ENCODE measurements at regions not wholly inside any gene's neighbourhood (a gene's known extent, or its start where the extent isn't known, plus 50 kb on each side); places are given as distances from the start of the nearest gene placed in this dataset.
"Not testable (repeated sequence)": the region's sequence is repeated elsewhere in the genome, so short reads cannot be mapped to it uniquely, and the experiment has no call there.

GRCh38 chr2:56015711-56016115 lies 92.1 kb upstream of the EFEMP1 start:
- in situ Hi-C loops (cut with HindIII; ENCODE audit: low pct_ligation_motif_present, low pct_unique_long_range_greater_than_20kb, low sequenced_read_pairs): no loop called here
- DNase-seq: no peak

- in situ Hi-C loops (cut with HindIII; ENCODE audit: low pct_ligation_motif_present, low pct_unique_long_range_greater_than_20kb, low sequenced_read_pairs): no loop called here
- no peak for DNase-seq
Measured at GRCh38 chr2:56017784-56018183, 94.2 kb upstream of the EFEMP1 start.

- in situ Hi-C loops (cut with HindIII; ENCODE audit: low pct_ligation_motif_present, low pct_unique_long_range_greater_than_20kb, low sequenced_read_pairs): no loop called here
- DNase-seq: no peak
Measured at GRCh38 chr2:56018267-56018666, 94.7 kb upstream of the EFEMP1 start.

GRCh38 chr2:56021136-56021474 lies 97.5 kb upstream of the EFEMP1 start:
- in situ Hi-C loops (cut with HindIII; ENCODE audit: low pct_ligation_motif_present, low pct_unique_long_range_greater_than_20kb, low sequenced_read_pairs): no loop called here

GRCh38 chr2:56021579-56021978 lies 98.0 kb upstream of the EFEMP1 start:
- no peak for DNase-seq
- in situ Hi-C loops (cut with HindIII; ENCODE audit: low pct_ligation_motif_present, low pct_unique_long_range_greater_than_20kb, low sequenced_read_pairs): no loop called here

More at GRCh38 chr2:56021136-56021474, 97.5 kb upstream of the EFEMP1 start:
- no peak for DNase-seq

GRCh38 chr2:56025469-56026193 lies 102.0 kb upstream of the EFEMP1 start:
- no peak for DNase-seq
- in situ Hi-C loops (cut with HindIII; ENCODE audit: low pct_ligation_motif_present, low pct_unique_long_range_greater_than_20kb, low sequenced_read_pairs): no loop called here

GRCh38 chr2:56026828-56027227 lies 103.2 kb upstream of the EFEMP1 start:
- in situ Hi-C loops (cut with HindIII; ENCODE audit: low pct_ligation_motif_present, low pct_unique_long_range_greater_than_20kb, low sequenced_read_pairs): no loop called here
- DNase-seq: no peak

GRCh38 chr2:56030062-56030461 lies 106.5 kb upstream of the EFEMP1 start:
- in situ Hi-C loops (cut with HindIII; ENCODE audit: low pct_ligation_motif_present, low pct_unique_long_range_greater_than_20kb, low sequenced_read_pairs): no loop called here
- no peak for DNase-seq

GRCh38 chr2:56030901-56031300 lies 107.3 kb upstream of the EFEMP1 start:
- in situ Hi-C loops (cut with HindIII; ENCODE audit: low pct_ligation_motif_present, low pct_unique_long_range_greater_than_20kb, low sequenced_read_pairs): no loop called here
- no peak for DNase-seq

- DNase-seq: no peak
- in situ Hi-C loops (cut with HindIII; ENCODE audit: low pct_ligation_motif_present, low pct_unique_long_range_greater_than_20kb, low sequenced_read_pairs): no loop called here
Measured at GRCh38 chr2:56034258-56034657, 110.7 kb upstream of the EFEMP1 start.

- no peak for DNase-seq
- in situ Hi-C loops (cut with HindIII; ENCODE audit: low pct_ligation_motif_present, low pct_unique_long_range_greater_than_20kb, low sequenced_read_pairs): no loop called here
Measured at GRCh38 chr2:56040189-56040588, 116.6 kb upstream of the EFEMP1 start.

- in situ Hi-C loops (cut with HindIII; ENCODE audit: low pct_ligation_motif_present, low pct_unique_long_range_greater_than_20kb, low sequenced_read_pairs): no loop called here
- no peak for DNase-seq
Measured at GRCh38 chr2:56040834-56041233, 117.3 kb upstream of the EFEMP1 start.

- no peak for DNase-seq
- in situ Hi-C loops (cut with HindIII; ENCODE audit: low pct_ligation_motif_present, low pct_unique_long_range_greater_than_20kb, low sequenced_read_pairs): no loop called here
Measured at GRCh38 chr2:56047136-56047535, 123.6 kb upstream of the EFEMP1 start.

GRCh38 chr2:56049233-56049845 lies 125.8 kb upstream of the EFEMP1 start:
- in situ Hi-C loops (cut with HindIII; ENCODE audit: low pct_ligation_motif_present, low pct_unique_long_range_greater_than_20kb, low sequenced_read_pairs): no loop called here
- DNase-seq: no peak

- in situ Hi-C loops (cut with HindIII; ENCODE audit: low pct_ligation_motif_present, low pct_unique_long_range_greater_than_20kb, low sequenced_read_pairs): no loop called here
- no peak for DNase-seq
Measured at GRCh38 chr2:56053679-56054078, 130.1 kb upstream of the EFEMP1 start.

- no peak for DNase-seq
- in situ Hi-C loops (cut with HindIII; ENCODE audit: low pct_ligation_motif_present, low pct_unique_long_range_greater_than_20kb, low sequenced_read_pairs): no loop called here
Measured at GRCh38 chr2:56055405-56055804, 128.4 kb upstream of the CCDC85A start.

GRCh38 chr2:56061327-56061726 lies 122.5 kb upstream of the CCDC85A start:
- DNase-seq; in situ Hi-C loops (cut with HindIII; ENCODE audit: low pct_ligation_motif_present, low pct_unique_long_range_greater_than_20kb, low sequenced_read_pairs): not testable (repeated sequence)

- DNase-seq: no peak
- in situ Hi-C loops (cut with HindIII; ENCODE audit: low pct_ligation_motif_present, low pct_unique_long_range_greater_than_20kb, low sequenced_read_pairs): no loop called here
Measured at GRCh38 chr2:56068746-56069145, 115.0 kb upstream of the CCDC85A start.

GRCh38 chr2:56077359-56077915 lies 106.4 kb upstream of the CCDC85A start:
- DNase-seq: peak; percentile 39
- in situ Hi-C loops (cut with HindIII; ENCODE audit: low pct_ligation_motif_present, low pct_unique_long_range_greater_than_20kb, low sequenced_read_pairs): no loop called here

- in situ Hi-C loops (cut with HindIII; ENCODE audit: low pct_ligation_motif_present, low pct_unique_long_range_greater_than_20kb, low sequenced_read_pairs): no loop called here
- DNase-seq: no peak
Measured at GRCh38 chr2:56082665-56083064, 101.1 kb upstream of the CCDC85A start.
